A172 (cell line): ENCODE measurements at regions not wholly inside any gene's neighbourhood (a gene's known extent, or its start where the extent isn't known, plus 50 kb on each side); places are given as distances from the start of the nearest gene placed in this dataset.

Experiments used
- DNase-seq: peaks from one replicate; pipeline ENCODE4 v3.0.0-alpha.2; 2015; ENCODE audit warnings: low spot score

- no peak for DNase-seq
These were observed 260.4 kb upstream of the MIR17HG start for GRCh38 chr13:91086936-91087716.

- peak; percentile 2 for DNase-seq
These were observed 250.2 kb upstream of the MIR17HG start for GRCh38 chr13:91097269-91097668.

- no peak for DNase-seq
These were observed 247.6 kb upstream of the MIR17HG start for GRCh38 chr13:91099877-91100276.

GRCh38 chr13:91100944-91101343 is 246.5 kb upstream of the MIR17HG start:
- no peak for DNase-seq

GRCh38 chr13:91101381-91101780 is 246.1 kb upstream of the MIR17HG start:
- DNase-seq: no peak

- DNase-seq: no peak
These were observed 242.2 kb upstream of the MIR17HG start for GRCh38 chr13:91105270-91105669.

GRCh38 chr13:91106565-91106964 is 240.9 kb upstream of the MIR17HG start:
- DNase-seq: no peak

GRCh38 chr13:91108315-91108714 is 239.2 kb upstream of the MIR17HG start:
- DNase-seq: no peak

- DNase-seq: no peak
These were observed 235.8 kb upstream of the MIR17HG start for GRCh38 chr13:91111476-91112200.

- DNase-seq: no peak
These were observed 235.1 kb upstream of the MIR17HG start for GRCh38 chr13:91112201-91112923.

- no peak for DNase-seq
These were observed 234.6 kb upstream of the MIR17HG start for GRCh38 chr13:91112924-91113277.

GRCh38 chr13:91115776-91116175 is 231.7 kb upstream of the MIR17HG start:
- DNase-seq: no peak

- DNase-seq: no peak
These were observed 230.1 kb upstream of the MIR17HG start for GRCh38 chr13:91117351-91117750.

GRCh38 chr13:91119643-91120042 is 227.8 kb upstream of the MIR17HG start:
- DNase-seq: no peak

- DNase-seq: no peak
These were observed 224.7 kb upstream of the MIR17HG start for GRCh38 chr13:91122766-91123165.

- DNase-seq: no peak
These were observed 223.9 kb upstream of the MIR17HG start for GRCh38 chr13:91123456-91124127.

- DNase-seq: no peak
These were observed 220.7 kb upstream of the MIR17HG start for GRCh38 chr13:91126806-91127205.

GRCh38 chr13:91127995-91128394 is 219.5 kb upstream of the MIR17HG start:
- DNase-seq: no peak

GRCh38 chr13:91132381-91132780 is 215.1 kb upstream of the MIR17HG start:
- no peak for DNase-seq

- DNase-seq: no peak
These were observed 214.7 kb upstream of the MIR17HG start for GRCh38 chr13:91132786-91133185.

- DNase-seq: peak; percentile 57
These were observed 213.3 kb upstream of the MIR17HG start for GRCh38 chr13:91133941-91134802.
